HAP-1 (cell line): ENCODE measurements at regions not wholly inside any gene's neighbourhood (a gene's known extent, or its start where the extent isn't known, plus 50 kb on each side); places are given as distances from the start of the nearest gene placed in this dataset.
A peak's percentile ranks its signal among the peaks of the same experiment; 100 is the strongest.

ENCODE experiments used
- DNase-seq, 2 experiments: peaks; one replicate each; pipeline ENCODE4 v3.0.0-alpha.2; 2016 to 2020; ENCODE audit warnings: low spot score in 2 of 2
- H3K27me3 ChIP-seq: fragments of 250-450 bp; sonication (Bioruptor Pico); 2 replicates; pipeline ENCODE4 v1.5.1; 2020; ENCODE audit warnings: low read depth, mild to moderate bottlenecking, moderate library complexity
- H3K36me3 ChIP-seq: fragments of 250-450 bp; sonication (Bioruptor Pico); replicated peaks from 2 replicates; pipeline ENCODE4 v1.5.1; 2020; ENCODE audit warnings: mild to moderate bottlenecking
- H3K4me1 ChIP-seq: fragments of 250-450 bp; sonication (Bioruptor Pico); 2 replicates; pipeline ENCODE4 v1.5.1; 2020; ENCODE audit warnings: mild to moderate bottlenecking
- H3K4me3 ChIP-seq: fragments of 250-450 bp; sonication (Bioruptor Pico); 2 replicates; pipeline ENCODE4 v1.5.1; 2020; ENCODE audit warnings: mild to moderate bottlenecking, moderate library complexity
- H3K9me3 ChIP-seq: fragments of 250-450 bp; sonication (Bioruptor Pico); 2 replicates; pipeline ENCODE4 v1.5.1; 2020; ENCODE audit warnings: mild to moderate bottlenecking, moderate library complexity
- in situ Hi-C: fragments of 300-500 bp; cut with MboI; formaldehyde crosslinking; loops from 3 replicates; pipeline ENCODE4 v1.14.3; 2020; ENCODE audit warnings: low sequenced_read_pairs, inconsistent platforms, mixed read lengths

- no peaks in the 10 kb centered on the region for H3K4me1 ChIP-seq
- in situ Hi-C loops: no loop called here
- no peak for DNase-seq
- H3K36me3 ChIP-seq: no peaks in the 10 kb centered on the region
- no peak overlapping the region for H3K4me3 ChIP-seq
- H3K27me3 ChIP-seq: no peaks in the 10 kb centered on the region; the same call in 1 of the 2 replicates
- no peaks in the 10 kb centered on the region for H3K9me3 ChIP-seq
Observed at GRCh38 chr6:6716998-6717763, 128.7 kb downstream of the LY86 start.

GRCh38 chr6:6717953-6718352 lies 129.4 kb downstream of the LY86 start:
- no peak for DNase-seq

DNA sequence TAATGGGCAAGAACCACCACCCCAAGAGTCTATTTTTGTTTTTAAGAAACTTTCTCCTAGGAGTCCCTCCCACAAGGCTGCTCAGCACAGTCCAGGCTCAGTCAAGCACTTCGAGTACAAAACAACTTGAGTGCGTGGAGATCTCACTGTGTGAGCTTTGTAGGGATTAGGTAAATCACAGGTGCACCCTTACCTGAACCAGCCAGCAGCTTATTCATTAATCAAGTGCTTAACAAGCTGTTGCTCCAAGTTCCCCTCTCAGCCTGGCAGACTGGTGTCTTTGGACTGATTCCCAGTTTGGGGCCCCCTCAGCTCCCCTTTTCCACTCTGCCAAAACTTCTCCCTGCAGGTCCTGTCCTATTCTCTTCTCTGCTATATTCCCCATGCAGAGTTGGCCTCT lies 133.1 kb downstream of the LY86 start:
- Histone ChIP-seq H3K4me3 (no peak overlapping the region), H3K27me3 (no peaks in the 10 kb centered on the region), H3K4me1 (no peaks in the 10 kb centered on the region; the same call in 1 of the 2 replicates), H3K9me3 (no peaks in the 10 kb centered on the region), H3K36me3 (no peaks in the 10 kb centered on the region)
- in situ Hi-C loops: no loop called here
- no peak for DNase-seq

More at GRCh38 chr6:6717953-6718352, 129.4 kb downstream of the LY86 start:
- Histone ChIP-seq H3K4me3 (no peak overlapping the region), H3K36me3 (no peaks in the 10 kb centered on the region), H3K9me3 (no peaks in the 10 kb centered on the region), H3K27me3 (no peaks in the 10 kb centered on the region), H3K4me1 (no peaks in the 10 kb centered on the region)
- in situ Hi-C loops: no loop called here

DNA sequence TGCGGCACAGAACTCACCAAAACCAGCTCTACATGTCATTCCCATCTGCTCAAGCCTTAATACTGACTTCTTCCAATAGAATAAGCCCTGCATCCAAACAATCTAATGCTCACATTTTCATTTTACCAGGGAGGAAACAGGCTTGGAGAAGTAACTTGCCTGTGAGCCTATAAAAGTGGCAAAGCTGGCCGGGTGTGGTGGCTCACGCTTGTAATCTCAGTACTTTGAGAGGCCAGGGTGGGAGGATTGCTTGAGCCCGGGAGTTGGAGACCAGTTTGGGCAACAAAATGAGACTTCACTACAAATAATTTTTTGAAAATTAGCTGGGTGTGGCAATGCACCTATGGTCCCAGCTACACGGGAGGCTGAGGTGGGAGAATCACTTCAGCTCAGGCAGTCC lies 133.7 kb downstream of the LY86 start:
- Histone ChIP-seq H3K4me1 (no peaks in the 10 kb centered on the region; the same call in 1 of the 2 replicates), H3K4me3 (no peak overlapping the region), H3K27me3 (no peaks in the 10 kb centered on the region), H3K9me3 (no peaks in the 10 kb centered on the region), H3K36me3 (no peaks in the 10 kb centered on the region)
- DNase-seq: no peak
- in situ Hi-C loops: no loop called here

DNA sequence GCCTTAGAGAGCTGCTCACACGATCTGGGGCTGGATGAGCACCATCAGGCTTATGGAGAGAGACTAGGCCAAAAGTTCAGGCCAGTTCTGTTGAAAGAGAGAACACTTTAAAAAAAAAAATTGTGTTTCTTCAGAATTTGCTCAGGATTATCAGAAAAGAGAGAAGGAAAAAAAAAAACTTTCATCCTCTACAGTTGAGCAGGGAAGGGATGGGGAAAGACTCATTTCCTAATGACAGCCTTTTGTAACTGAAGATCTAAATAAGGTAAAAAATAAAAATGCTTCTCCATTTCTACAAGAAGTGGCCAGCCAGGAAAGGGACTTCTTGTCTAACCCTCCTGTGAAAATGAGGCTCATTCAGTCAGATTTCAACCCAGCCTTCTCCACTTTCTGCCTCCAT lies 134.8 kb downstream of the LY86 start:
- Histone ChIP-seq H3K27me3 (no peaks in the 10 kb centered on the region), H3K9me3 (no peaks in the 10 kb centered on the region), H3K4me1 (no peaks in the 10 kb centered on the region; the same call in 1 of the 2 replicates), H3K4me3 (no peak overlapping the region), H3K36me3 (no peaks in the 10 kb centered on the region)
- no peak for DNase-seq
- in situ Hi-C loops: no loop called here

GRCh38 chr6:6723921-6724538 lies 135.5 kb downstream of the LY86 start:
- H3K36me3 ChIP-seq: no peaks in the 10 kb centered on the region
- H3K4me3 ChIP-seq: no peak overlapping the region
- in situ Hi-C loops: no loop called here
- H3K9me3 ChIP-seq: no peaks in the 10 kb centered on the region
- H3K4me1 ChIP-seq: no peaks in the 10 kb centered on the region; the same call in 1 of the 2 replicates
- H3K27me3 ChIP-seq: no peaks in the 10 kb centered on the region
- no peak for DNase-seq

GRCh38 chr6:6724539-6725467 lies 136.3 kb downstream of the LY86 start:
- Histone ChIP-seq H3K36me3 (no peaks in the 10 kb centered on the region), H3K27me3 (no peaks in the 10 kb centered on the region), H3K9me3 (no peaks in the 10 kb centered on the region), H3K4me3 (no peak overlapping the region), H3K4me1 (no peaks in the 10 kb centered on the region; the same call in 1 of the 2 replicates)
- in situ Hi-C loops: no loop called here
- peak; percentile 59 to 74 for DNase-seq

DNA sequence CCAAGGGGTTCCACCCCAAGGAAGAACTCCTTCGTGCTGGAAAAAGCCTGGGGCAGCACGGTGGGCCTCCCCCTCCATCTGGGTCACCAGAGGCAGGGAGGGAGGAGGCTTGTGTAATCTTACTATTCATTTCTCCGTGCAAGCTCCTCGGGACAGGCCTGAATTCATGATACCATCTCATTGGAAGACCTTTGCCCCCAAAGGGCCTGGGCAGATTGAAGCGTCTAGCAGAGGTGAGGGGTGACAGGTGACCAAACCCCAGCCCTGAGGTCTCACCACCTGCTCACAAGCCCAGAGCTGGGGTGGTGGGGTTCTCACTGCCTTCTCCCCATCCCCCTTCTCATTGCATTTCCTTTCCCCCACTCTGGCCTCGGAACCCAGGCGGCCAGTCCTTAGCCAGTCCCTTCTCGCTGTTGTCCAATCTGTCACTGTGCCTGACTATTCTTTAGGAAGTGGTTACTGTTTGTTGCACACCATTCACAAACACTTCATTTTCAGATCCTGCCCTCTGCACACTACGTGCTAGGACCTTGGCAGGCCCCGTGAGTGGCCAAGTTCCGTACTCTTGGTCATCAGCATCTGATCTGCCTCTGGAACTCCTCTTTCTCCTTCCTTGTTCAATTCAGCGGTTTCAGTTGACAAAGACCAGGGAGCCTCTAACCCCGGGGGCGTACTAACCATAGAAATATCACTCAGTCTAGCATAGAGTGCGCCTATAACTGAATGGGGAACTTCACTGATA lies 137.1 kb downstream of the LY86 start:
- DNase-seq: no peak
- Histone ChIP-seq H3K36me3 (no peaks in the 10 kb centered on the region), H3K9me3 (no peaks in the 10 kb centered on the region), H3K4me1 (no peaks in the 10 kb centered on the region; the same call in 1 of the 2 replicates), H3K4me3 (no peak overlapping the region), H3K27me3 (no peaks in the 10 kb centered on the region)
- in situ Hi-C loops: no loop called here

- H3K4me1 ChIP-seq: no peaks in the 10 kb centered on the region; the same call in 1 of the 2 replicates
- H3K27me3 ChIP-seq: no peaks in the 10 kb centered on the region
- no peaks in the 10 kb centered on the region for H3K9me3 ChIP-seq
- in situ Hi-C loops: no loop called here
- DNase-seq: no peak
- no peaks in the 10 kb centered on the region for H3K36me3 ChIP-seq
- no peak overlapping the region for H3K4me3 ChIP-seq
Observed at GRCh38 chr6:6728169-6728941, 139.8 kb downstream of the LY86 start.

DNA sequence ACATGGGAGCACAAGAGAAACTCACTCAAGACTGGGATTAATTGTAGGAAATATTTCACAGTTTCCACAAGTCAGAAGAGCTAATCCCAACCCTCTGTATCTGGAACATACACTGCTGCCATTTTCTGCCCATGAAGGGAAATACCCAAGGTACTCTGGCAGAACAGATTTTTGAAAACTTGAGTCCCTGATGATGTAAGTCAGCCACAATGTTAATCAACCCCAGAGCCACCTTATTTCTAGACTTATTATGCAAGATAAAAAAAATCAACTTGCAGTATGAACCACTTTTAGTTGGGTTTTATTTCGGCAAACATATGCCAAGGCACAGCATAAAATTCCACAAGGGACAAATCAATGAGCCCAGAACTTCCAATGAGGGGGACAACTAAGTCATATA lies 141.5 kb downstream of the LY86 start:
- H3K27me3 ChIP-seq: no peaks in the 10 kb centered on the region
- no peaks in the 10 kb centered on the region for H3K36me3 ChIP-seq
- no peaks in the 10 kb centered on the region for H3K4me1 ChIP-seq
- no peaks in the 10 kb centered on the region for H3K9me3 ChIP-seq
- in situ Hi-C loops: no loop called here
- H3K4me3 ChIP-seq: no peak overlapping the region
- DNase-seq: no peak

- Histone ChIP-seq H3K4me3 (no peak overlapping the region), H3K4me1 (no peaks in the 10 kb centered on the region), H3K36me3 (no peaks in the 10 kb centered on the region), H3K9me3 (no peaks in the 10 kb centered on the region), H3K27me3 (no peaks in the 10 kb centered on the region)
- DNase-seq: no peak
- in situ Hi-C loops: no loop called here
Observed at GRCh38 chr6:6730831-6731230, 142.3 kb downstream of the LY86 start.

DNA sequence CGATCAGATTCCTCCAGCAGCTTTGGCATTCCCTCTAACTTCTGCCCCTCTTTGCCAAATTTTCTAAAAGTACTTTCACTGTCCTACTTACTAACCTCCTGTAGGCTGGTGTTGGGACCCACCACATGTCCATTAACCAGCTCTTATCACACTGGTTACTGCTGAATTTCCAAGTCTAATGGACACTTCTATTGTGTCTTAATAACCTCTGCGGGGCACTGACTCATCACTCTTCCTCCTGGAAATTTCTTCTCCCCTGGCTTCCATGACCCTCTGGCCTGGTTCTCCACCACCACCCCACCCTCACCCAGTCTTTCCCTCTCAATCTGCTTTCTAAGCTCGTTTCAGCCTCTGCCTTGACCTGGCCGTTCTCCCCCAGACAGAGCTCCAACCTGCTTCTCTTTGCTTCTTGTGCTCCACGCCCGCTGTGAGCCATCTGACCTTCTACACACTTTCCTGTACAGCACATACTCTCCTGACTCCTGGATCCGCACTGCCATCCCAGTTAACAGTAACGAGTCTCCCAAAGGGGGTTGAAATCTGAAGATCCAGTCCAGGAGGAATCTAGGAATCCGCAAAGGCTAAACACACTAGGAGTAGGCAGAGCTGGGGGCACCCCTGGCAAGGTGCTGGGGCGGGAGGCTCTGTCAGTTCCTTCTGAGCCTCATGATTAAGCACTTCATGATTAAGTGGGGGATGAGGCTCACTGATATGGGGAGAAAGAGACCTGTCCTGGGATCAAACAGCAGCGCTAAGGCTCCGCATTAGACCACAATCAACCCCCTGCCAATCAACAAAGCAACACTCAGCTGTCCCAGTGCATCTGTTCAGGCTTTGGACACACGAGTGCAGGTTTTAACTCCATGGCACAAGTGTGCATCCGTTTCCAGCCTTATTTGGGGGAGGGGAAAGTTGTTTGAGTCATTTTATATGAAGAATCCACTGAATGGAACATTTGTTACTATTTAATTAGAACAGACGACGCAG lies 146.3 kb downstream of the LY86 start:
- Histone ChIP-seq H3K4me1 (no peaks in the 10 kb centered on the region), H3K36me3 (no peaks in the 10 kb centered on the region), H3K9me3 (no peaks in the 10 kb centered on the region), H3K4me3 (no peak overlapping the region), H3K27me3 (no peaks in the 10 kb centered on the region)
- in situ Hi-C loops: no loop called here
- no peak for DNase-seq
